Fibroblast of villous mesenchyme (primary cell): ENCODE measurements at regions not wholly inside any gene's neighbourhood (a gene's known extent, or its start where the extent isn't known, plus 50 kb on each side); places are given as distances from the start of the nearest gene placed in this dataset.

Experiments
- DNase-seq: peaks from one replicate; pipeline ENCODE4 v3.0.0-alpha.2; 2010; ENCODE audit warnings: low read depth
- H3K4me3 ChIP-seq: 2 replicates; pipeline ENCODE4 v1.5.1; 2011; ENCODE audit warnings: low read depth, mild to moderate bottlenecking, low read length
- TF ChIP-seq, protein P1 (sequence below): IDR thresholded peaks from 2 replicates; pipeline ENCODE4 v1.5.1; 2012; ENCODE audit warnings: low read depth, mild to moderate bottlenecking, low read length; ENCODE audit not compliant: insufficient read depth

DNA sequence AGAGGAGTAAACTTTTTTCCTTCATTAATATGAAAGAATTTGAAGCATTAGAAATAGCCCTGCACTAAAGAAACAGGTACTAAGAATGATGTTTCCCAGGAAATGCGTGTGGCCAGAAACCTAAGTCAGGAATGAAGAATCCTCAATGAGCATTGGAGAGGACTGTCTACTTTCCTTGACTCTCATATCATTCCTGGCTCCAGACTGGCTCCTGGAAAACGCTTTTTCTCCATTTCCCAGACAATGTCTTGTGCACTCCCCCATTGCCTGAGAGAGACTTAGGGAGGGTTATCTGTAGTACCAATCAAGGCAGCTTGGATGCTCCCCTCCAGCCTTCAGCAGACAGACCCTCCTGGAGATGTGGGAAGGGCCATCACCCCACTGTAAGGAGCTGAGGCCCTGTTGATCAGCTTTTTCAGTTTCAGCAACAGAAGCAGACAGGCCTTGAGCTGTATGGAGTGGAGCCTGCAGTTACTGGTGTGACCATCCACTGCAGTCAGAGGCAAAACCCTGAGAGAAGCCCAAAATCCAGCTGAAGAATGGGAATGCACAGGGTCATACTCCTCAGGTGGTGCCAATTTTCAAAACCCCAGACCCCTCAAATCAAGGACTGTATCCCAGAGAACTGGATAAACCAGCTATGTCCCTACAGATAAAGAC, 127.3 kb upstream of the NT5E start:
- DNase-seq = no peak
- TF ChIP-seq, protein P1, sequence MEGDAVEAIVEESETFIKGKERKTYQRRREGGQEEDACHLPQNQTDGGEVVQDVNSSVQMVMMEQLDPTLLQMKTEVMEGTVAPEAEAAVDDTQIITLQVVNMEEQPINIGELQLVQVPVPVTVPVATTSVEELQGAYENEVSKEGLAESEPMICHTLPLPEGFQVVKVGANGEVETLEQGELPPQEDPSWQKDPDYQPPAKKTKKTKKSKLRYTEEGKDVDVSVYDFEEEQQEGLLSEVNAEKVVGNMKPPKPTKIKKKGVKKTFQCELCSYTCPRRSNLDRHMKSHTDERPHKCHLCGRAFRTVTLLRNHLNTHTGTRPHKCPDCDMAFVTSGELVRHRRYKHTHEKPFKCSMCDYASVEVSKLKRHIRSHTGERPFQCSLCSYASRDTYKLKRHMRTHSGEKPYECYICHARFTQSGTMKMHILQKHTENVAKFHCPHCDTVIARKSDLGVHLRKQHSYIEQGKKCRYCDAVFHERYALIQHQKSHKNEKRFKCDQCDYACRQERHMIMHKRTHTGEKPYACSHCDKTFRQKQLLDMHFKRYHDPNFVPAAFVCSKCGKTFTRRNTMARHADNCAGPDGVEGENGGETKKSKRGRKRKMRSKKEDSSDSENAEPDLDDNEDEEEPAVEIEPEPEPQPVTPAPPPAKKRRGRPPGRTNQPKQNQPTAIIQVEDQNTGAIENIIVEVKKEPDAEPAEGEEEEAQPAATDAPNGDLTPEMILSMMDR = no peak
- H3K4me3 ChIP-seq = no peak overlapping the region

DNA sequence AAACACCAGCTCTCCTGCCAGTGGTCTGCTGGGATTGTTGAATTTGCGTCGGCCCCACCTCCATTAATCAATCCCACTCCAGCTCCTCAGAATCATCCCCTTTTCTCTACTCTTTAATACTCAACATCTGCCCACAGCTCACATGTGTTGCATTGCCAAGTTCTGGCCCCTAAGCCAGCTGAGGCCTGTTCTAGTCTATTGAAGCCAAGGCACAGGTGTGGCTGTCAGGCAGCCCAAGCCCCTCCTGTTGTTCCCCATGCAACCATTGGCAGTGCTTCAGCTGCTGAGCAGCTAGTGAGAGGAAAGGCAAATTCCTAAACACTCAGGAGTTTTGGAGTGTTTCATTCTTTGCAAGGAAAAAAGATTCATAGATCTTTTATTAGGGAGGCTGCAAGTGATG, 128.0 kb upstream of the NT5E start:
- DNase-seq = no peak
- TF ChIP-seq, protein P1 = no peak

DNA sequence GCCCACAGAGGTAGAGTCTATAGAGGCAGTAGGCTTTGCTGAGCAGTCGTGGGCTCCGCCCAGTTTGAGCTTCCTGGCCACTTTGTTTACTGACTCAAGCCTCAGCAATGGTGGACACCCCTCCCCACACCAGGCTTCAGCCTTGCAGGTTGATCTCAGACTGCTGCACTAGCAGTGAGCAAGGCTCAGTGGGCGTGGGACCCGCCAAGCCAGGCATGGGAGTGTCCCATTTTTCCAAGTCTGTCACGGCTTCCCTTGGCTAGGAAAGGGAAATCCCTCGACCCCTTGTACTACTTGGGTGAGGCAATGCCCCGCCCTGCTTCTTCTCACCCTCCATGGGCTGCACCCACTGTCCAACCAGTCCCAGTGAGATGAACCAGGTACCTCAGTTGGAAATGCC, 135.3 kb upstream of the NT5E start:
- DNase-seq = no peak

More for the DNA sequence above, 128.0 kb upstream of the NT5E start:
- H3K4me3 ChIP-seq = no peak overlapping the region

DNA sequence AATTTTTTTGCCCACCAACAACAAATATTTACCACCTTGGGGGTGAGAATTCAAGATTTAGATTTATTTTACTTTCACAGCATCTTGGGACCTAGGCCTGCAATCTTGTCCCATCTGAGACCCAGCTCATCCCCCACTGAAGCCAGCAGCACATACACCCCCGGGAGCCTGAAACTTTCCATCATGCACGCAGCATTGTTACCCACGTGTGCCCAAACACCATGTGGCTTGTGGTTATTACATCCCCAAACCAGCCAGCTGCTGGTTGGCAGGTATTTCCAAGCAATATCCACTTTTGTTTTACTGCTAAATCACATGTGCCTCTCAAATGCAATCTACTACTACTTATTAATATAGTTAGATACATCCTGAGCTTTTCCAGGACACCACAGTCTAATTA, 149.3 kb upstream of the NT5E start:
- no peak overlapping the region for H3K4me3 ChIP-seq
- TF ChIP-seq, protein P1 = no peak
- DNase-seq = no peak

More for the DNA sequence above, 135.3 kb upstream of the NT5E start:
- TF ChIP-seq, protein P1 = no peak
- H3K4me3 ChIP-seq = no peak overlapping the region

DNA sequence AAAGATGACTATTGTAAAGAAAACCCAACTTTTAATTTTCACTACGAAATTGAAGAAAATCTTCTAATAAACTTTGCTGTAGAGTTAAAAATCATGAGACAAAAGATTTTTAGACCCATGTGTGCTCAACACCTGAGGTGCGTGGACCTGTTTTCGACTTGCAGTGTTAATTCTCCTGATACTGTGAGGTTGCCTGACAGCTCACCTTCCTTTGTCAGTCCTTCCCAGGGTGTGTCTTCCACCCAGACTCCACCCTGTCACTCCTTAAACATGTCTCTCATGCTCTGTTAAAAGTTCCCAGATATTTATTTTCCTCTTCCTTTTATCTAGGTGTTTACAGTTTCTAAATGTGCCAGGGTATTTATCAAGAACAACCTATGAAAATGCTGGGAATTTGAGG, 151.3 kb upstream of the NT5E start:
- DNase-seq = no peak
- H3K4me3 ChIP-seq = no peak overlapping the region
- TF ChIP-seq, protein P1 = no peak

DNA sequence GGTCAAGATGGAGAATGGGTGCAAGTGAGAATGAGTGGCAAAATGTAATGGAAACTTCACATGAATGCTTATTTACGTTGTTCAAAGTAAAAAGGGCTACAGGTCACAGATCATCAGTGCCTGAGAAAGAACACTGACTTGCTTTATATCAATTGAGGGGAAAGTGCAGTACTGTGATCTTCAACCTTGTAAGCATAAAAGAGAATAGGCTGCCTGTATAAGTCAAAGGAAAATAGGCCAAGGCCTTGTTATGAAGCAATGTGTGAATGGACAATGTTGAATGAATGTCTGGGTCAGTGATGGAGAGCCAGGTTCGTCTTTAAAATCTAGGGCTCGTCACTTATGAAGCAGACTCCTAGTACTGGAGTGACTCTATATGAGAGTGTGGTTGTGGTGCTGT, 158.6 kb upstream of the NT5E start:
- DNase-seq = no peak
- no peak overlapping the region for H3K4me3 ChIP-seq
- TF ChIP-seq, protein P1 = no peak

DNA sequence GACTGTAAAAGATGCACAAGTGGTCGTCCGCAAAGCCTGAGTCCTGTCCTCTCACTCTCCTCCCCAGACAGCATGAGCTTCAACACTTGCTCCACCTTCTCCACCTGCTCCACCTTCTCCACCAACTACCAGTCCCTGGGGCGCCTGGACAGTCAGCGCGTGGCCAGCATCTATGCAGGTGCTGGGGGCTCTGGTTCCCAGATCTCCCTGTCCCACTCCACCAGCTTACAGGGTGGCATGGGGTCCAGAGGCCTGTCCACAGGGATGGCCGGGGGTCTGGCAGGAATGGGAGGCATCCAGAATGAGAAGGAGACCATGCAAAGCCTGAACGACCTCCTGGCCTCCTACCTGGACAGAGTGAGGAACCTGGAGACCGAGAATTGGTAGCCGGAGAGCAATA, 162.2 kb upstream of the NT5E start:
- no peak for DNase-seq
- no peak overlapping the region for H3K4me3 ChIP-seq
- TF ChIP-seq, protein P1 = no peak
